ENCODE measurements at regions not wholly inside any gene's neighbourhood (a gene's known extent, or its start where the extent isn't known, plus 50 kb on each side); places are given as distances from the start of the nearest gene placed in this dataset.

- DNase-seq = peak; percentile 51
These were observed 111.0 kb upstream of the RALGAPA2 start for GRCh38 chr20:20823476-20823881.

- DNase-seq = no peak
These were observed 109.2 kb upstream of the RALGAPA2 start for GRCh38 chr20:20821484-20822260.

- no peak for DNase-seq
These were observed 108.5 kb upstream of the RALGAPA2 start for GRCh38 chr20:20820785-20821483.

- peak; percentile 27 for DNase-seq
These were observed 107.7 kb upstream of the RALGAPA2 start for GRCh38 chr20:20820104-20820503.

- no peak for DNase-seq
These were observed 104.7 kb upstream of the RALGAPA2 start for GRCh38 chr20:20816969-20817755.

GRCh38 chr20:20815711-20816455, 103.4 kb upstream of the RALGAPA2 start:
- DNase-seq = no peak

- no peak for DNase-seq
These were observed 102.2 kb upstream of the RALGAPA2 start for GRCh38 chr20:20814685-20815084.

GRCh38 chr20:20812136-20812535, 99.7 kb upstream of the RALGAPA2 start:
- no peak for DNase-seq

- DNase-seq = no peak
These were observed 95.6 kb upstream of the RALGAPA2 start for GRCh38 chr20:20808016-20808415.

GRCh38 chr20:20806121-20807095, 94.0 kb upstream of the RALGAPA2 start:
- no peak for DNase-seq

- no peak for DNase-seq
These were observed 90.6 kb upstream of the RALGAPA2 start for GRCh38 chr20:20803011-20803410.

- DNase-seq = no peak
These were observed 89.9 kb upstream of the RALGAPA2 start for GRCh38 chr20:20802328-20802727.

- no peak for DNase-seq
These were observed 87.4 kb upstream of the RALGAPA2 start for GRCh38 chr20:20799716-20800312.

GRCh38 chr20:20797521-20798310, 85.3 kb upstream of the RALGAPA2 start:
- DNase-seq = no peak

GRCh38 chr20:20796766-20797440, 84.5 kb upstream of the RALGAPA2 start:
- no peak for DNase-seq

GRCh38 chr20:20795721-20796120, 83.3 kb upstream of the RALGAPA2 start:
- DNase-seq = no peak

GRCh38 chr20:20795119-20795518, 82.7 kb upstream of the RALGAPA2 start:
- no peak for DNase-seq

- peak; percentile 78 for DNase-seq
These were observed 81.1 kb upstream of the RALGAPA2 start for GRCh38 chr20:20793591-20793990.

GRCh38 chr20:20791664-20792568, 79.5 kb upstream of the RALGAPA2 start:
- no peak for DNase-seq

Data from inflammatory macrophage treated with lipopolysaccharide for 4 hours (primary cell).